ENCODE measurements at regions not wholly inside any gene's neighbourhood (a gene's known extent, or its start where the extent isn't known, plus 50 kb on each side); places are given as distances from the start of the nearest gene placed in this dataset.
A peak's percentile ranks its signal among the peaks of the same experiment; 100 is the strongest.

DNA sequence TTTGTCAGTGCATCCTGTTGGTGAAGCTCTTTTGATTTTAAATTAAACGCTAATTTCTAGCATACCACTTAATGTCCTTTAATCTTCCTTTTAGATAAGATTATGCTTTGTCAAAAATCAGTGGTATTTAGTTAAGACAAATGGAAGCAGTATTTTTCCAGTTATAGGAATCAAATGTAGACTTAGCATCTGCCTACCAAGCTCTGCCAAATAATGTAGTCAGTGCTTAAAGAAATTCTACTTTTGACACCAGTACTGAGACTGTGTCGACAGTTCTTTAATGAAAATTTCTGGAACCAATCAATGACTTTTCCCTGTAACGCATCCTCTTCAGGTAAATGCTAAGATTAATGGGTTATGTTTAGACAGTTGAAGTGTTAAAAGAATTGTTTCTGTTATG is 803.3 kb upstream of the FAM98A start:
- BruUV-seq (replicated peaks): no TSS peak
- Histone ChIP-seq H3F3A (ENCODE audit: insufficient read depth, low read depth) (no peaks in the 10 kb centered on the region), H3K79me2 (ENCODE audit: low read depth) (no peaks in the 10 kb centered on the region), H3K9me2 (ENCODE audit: insufficient read depth) (no peaks in the 10 kb centered on the region), H3K27me3 (ENCODE audit: insufficient read depth, low read depth) (no peaks in the 10 kb centered on the region), H2AFZ (no peak overlapping the region), H3K4me1 (replicated peaks; ENCODE audit: insufficient read depth) (no peaks in the 10 kb centered on the region), H3K4me3 (no peak overlapping the region), H4K20me1 (ENCODE audit: insufficient read depth) (no peaks in the 10 kb centered on the region), H3K36me3 (ENCODE audit: low read depth) (no peaks in the 10 kb centered on the region), H3K4me2 (no peak overlapping the region), H3K27ac (no peak overlapping the region), H3K9me3 (ENCODE audit: insufficient read depth, low read depth) (no peaks in the 10 kb centered on the region; the same call in 1 of the 2 replicates)
- CTCF ChIA-PET: no interaction called here
- TF ChIP-seq, protein P1, sequence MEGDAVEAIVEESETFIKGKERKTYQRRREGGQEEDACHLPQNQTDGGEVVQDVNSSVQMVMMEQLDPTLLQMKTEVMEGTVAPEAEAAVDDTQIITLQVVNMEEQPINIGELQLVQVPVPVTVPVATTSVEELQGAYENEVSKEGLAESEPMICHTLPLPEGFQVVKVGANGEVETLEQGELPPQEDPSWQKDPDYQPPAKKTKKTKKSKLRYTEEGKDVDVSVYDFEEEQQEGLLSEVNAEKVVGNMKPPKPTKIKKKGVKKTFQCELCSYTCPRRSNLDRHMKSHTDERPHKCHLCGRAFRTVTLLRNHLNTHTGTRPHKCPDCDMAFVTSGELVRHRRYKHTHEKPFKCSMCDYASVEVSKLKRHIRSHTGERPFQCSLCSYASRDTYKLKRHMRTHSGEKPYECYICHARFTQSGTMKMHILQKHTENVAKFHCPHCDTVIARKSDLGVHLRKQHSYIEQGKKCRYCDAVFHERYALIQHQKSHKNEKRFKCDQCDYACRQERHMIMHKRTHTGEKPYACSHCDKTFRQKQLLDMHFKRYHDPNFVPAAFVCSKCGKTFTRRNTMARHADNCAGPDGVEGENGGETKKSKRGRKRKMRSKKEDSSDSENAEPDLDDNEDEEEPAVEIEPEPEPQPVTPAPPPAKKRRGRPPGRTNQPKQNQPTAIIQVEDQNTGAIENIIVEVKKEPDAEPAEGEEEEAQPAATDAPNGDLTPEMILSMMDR (conservative IDR thresholded peaks at IDR 0.05): no peak
- no peak for TF ChIP-seq EZH2 (IDR thresholded peaks at IDR 0.05; ENCODE audit: low read depth)
- POLR2A ChIA-PET (ENCODE audit: unreplicated experiment): no interaction called here
- intact Hi-C loops (cut with micrococcal nuclease; ENCODE audit: unreplicated experiment): no loop called here
- no peak for DNase-seq

DNA sequence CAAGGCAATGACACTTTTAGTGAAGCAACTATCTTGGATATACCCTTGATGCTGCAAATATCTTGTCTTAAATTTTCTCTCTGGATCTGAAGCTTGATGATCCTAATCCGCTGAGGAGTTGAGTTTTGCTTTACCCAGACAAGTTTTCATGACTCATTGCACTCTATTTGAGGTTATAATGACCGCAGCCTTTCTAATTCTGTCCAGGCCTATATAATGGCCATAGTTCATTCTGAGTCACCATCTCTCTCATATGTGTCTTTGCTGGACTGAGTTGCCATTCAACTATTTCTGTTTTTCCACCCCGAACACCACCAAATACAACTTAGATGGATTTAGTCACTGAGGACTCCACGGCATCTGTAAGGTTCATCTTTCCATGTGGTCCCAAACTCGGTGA is 802.1 kb upstream of the FAM98A start:
- Histone ChIP-seq H3K9me3 (ENCODE audit: insufficient read depth, low read depth) (no peaks in the 10 kb centered on the region; the same call in 1 of the 2 replicates), H3K4me2 (no peak overlapping the region), H3F3A (ENCODE audit: insufficient read depth, low read depth) (no peaks in the 10 kb centered on the region), H3K4me1 (replicated peaks; ENCODE audit: insufficient read depth) (no peaks in the 10 kb centered on the region), H3K27me3 (ENCODE audit: insufficient read depth, low read depth) (no peaks in the 10 kb centered on the region), H3K9me2 (ENCODE audit: insufficient read depth) (no peaks in the 10 kb centered on the region), H2AFZ (0 out of 2 replicates have a peak overlapping the region, but pooled peaks have one; percentile 20), H4K20me1 (ENCODE audit: insufficient read depth) (no peaks in the 10 kb centered on the region), H3K79me2 (ENCODE audit: low read depth) (no peaks in the 10 kb centered on the region), H3K4me3 (no peak overlapping the region), H3K27ac (no peak overlapping the region), H3K36me3 (ENCODE audit: low read depth) (no peaks in the 10 kb centered on the region)
- BruUV-seq (replicated peaks): no TSS peak
- POLR2A ChIA-PET (ENCODE audit: unreplicated experiment): no interaction called here
- DNase-seq: no peak
- intact Hi-C loops (cut with micrococcal nuclease; ENCODE audit: unreplicated experiment): no loop called here
- TF ChIP-seq, protein P1 (conservative IDR thresholded peaks at IDR 0.05): no peak
- no peak for TF ChIP-seq EZH2 (IDR thresholded peaks at IDR 0.05; ENCODE audit: low read depth)
- CTCF ChIA-PET: no interaction called here

DNA sequence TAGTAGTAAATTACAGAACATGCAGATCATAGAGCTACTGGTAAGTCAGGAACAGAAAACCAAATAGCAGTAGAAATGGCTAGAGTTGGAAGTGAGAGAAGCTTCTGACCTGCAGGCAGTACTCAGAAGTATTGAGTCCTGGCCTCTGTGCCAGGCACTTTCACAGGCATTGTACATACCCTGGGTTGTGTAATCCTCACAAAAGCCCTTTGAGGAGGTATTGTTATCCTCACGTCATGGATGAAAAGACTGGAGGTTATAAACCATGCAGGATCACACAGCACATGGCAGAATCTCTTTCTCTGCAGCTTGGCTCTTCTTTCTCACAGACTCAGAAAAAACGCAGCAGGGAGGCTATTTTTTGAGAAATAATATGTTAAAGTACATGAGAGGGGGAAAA is 789.3 kb upstream of the FAM98A start:
- no peaks in the 10 kb centered on the region for H3K4me1 ChIP-seq (replicated peaks; ENCODE audit: insufficient read depth)
- no peak overlapping the region for H3K27ac ChIP-seq
- H3F3A ChIP-seq (ENCODE audit: insufficient read depth, low read depth): no peaks in the 10 kb centered on the region
- TF ChIP-seq EZH2 (IDR thresholded peaks at IDR 0.05; ENCODE audit: low read depth): no peak
- TF ChIP-seq, protein P1 (conservative IDR thresholded peaks at IDR 0.05): no peak
- POLR2A ChIA-PET (ENCODE audit: unreplicated experiment): no interaction called here
- no peaks in the 10 kb centered on the region for H3K36me3 ChIP-seq (ENCODE audit: low read depth)
- no peak for DNase-seq
- H3K27me3 ChIP-seq (ENCODE audit: insufficient read depth, low read depth): peaks cover 4% of the 10 kb centered on the region; the same call in 1 of the 2 replicates
- H3K4me3 ChIP-seq: no peak overlapping the region
- CTCF ChIA-PET: no interaction called here
- no peaks in the 10 kb centered on the region for H3K79me2 ChIP-seq (ENCODE audit: low read depth)
- H2AFZ ChIP-seq: no peak overlapping the region
- no peak overlapping the region for H3K4me2 ChIP-seq
- no peaks in the 10 kb centered on the region for H3K9me3 ChIP-seq (ENCODE audit: insufficient read depth, low read depth)
- H4K20me1 ChIP-seq (ENCODE audit: insufficient read depth): no peaks in the 10 kb centered on the region
- intact Hi-C loops (cut with micrococcal nuclease; ENCODE audit: unreplicated experiment): no loop called here
- no peaks in the 10 kb centered on the region for H3K9me2 ChIP-seq (ENCODE audit: insufficient read depth)
- no TSS peak for BruUV-seq (replicated peaks)

Data from PC-9 (cell line).